Esophagus muscularis mucosa (tissue), 4 donors: ENCODE measurements at regions not wholly inside any gene's neighbourhood (a gene's known extent, or its start where the extent isn't known, plus 50 kb on each side); places are given as distances from the start of the nearest gene placed in this dataset.

Experiments
- EP300 ChIP-seq: sonication (generic); formaldehyde crosslinking; IDR thresholded peaks from one replicate; pipeline ENCODE4 v1.6.1; 2017; ENCODE audit warnings: antibody characterized with exemption
- POLR2A ChIP-seq: fragments of 450-650 bp; IDR thresholded peaks from one replicate; pipeline ENCODE4 v1.6.1; 2017; ENCODE audit warnings: antibody characterized with exemption, moderate library complexity, mild to moderate bottlenecking, low read depth
- TF ChIP-seq, protein P1 (sequence below), 3 experiments: fragments of 200-600 bp in 2 of 3; fragments of 450-650 bp in 1 of 3; sonication (generic) in 2 of 3; IDR thresholded peaks; one replicate each; pipeline ENCODE4 v1.5.1; 2017 to 2019; ENCODE audit warnings: antibody characterized with exemption in 3 of 3, mild to moderate bottlenecking in 2 of 3, moderate library complexity in 1 of 3

DNA sequence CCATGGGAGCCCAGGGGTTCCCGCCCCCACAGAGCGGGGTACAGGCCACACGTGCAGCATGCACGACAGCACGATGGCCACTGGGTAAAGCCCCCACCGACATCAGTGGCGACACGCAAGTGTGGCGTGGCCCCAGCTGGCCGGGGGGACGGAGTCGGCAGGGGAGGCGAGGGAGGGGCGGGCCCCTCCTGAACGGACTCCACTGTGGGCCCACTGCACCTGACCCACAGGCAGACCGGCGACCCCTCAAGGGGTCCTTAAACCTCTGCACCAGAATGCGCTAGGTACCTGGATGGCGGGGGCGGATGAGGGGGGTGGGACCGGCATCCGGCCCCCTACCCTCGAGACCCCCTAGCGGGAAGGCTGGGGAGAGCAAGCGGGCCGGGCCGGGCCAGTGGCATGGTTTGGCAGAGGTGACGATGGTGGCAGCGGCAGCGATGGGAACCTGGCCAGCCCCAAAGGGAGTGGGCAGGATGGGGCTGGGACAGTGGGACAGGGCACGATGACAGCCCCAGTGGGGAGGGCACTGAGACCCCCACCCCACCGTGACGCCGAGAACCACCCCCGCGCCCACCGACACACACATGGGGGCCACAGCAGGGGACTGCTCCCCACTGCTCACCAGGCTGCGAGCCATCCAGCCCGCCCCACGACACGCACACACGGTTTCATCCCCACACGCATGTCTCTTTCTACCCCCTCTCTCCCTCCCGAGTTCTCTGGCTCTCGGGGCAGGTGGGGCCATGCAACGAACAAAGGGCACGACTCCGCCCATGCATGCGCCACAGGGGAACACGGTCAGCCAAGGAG lies 91.9 kb upstream of the ANKRD30BL start:
- TF ChIP-seq, protein P1, sequence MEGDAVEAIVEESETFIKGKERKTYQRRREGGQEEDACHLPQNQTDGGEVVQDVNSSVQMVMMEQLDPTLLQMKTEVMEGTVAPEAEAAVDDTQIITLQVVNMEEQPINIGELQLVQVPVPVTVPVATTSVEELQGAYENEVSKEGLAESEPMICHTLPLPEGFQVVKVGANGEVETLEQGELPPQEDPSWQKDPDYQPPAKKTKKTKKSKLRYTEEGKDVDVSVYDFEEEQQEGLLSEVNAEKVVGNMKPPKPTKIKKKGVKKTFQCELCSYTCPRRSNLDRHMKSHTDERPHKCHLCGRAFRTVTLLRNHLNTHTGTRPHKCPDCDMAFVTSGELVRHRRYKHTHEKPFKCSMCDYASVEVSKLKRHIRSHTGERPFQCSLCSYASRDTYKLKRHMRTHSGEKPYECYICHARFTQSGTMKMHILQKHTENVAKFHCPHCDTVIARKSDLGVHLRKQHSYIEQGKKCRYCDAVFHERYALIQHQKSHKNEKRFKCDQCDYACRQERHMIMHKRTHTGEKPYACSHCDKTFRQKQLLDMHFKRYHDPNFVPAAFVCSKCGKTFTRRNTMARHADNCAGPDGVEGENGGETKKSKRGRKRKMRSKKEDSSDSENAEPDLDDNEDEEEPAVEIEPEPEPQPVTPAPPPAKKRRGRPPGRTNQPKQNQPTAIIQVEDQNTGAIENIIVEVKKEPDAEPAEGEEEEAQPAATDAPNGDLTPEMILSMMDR (IDR thresholded peaks at IDR 0.05) = no peak
- TF ChIP-seq POLR2A = no peak
- TF ChIP-seq EP300 = no peak
